HCEC 1CT (cell line): ENCODE measurements at regions not wholly inside any gene's neighbourhood (a gene's known extent, or its start where the extent isn't known, plus 50 kb on each side); places are given as distances from the start of the nearest gene placed in this dataset.
A peak's percentile ranks its signal among the peaks of the same experiment; 100 is the strongest.

Experiments used
- DNase-seq: peaks from one replicate; pipeline ENCODE4 v3.0.0-alpha.2; 2017

- no peak for DNase-seq
Measured at GRCh38 chr4:180710628-180711337, 1532.4 kb upstream of the TENM3 start.

- DNase-seq, result no peak
Measured at GRCh38 chr4:180717451-180718033, 1525.7 kb upstream of the TENM3 start.

- no peak for DNase-seq
Measured at GRCh38 chr4:180721356-180721755, 1521.8 kb upstream of the TENM3 start.

GRCh38 chr4:180726611-180727010, 1516.6 kb upstream of the TENM3 start:
- no peak for DNase-seq

GRCh38 chr4:180727478-180727877, 1515.7 kb upstream of the TENM3 start:
- no peak for DNase-seq

GRCh38 chr4:180734753-180735432, 1508.3 kb upstream of the TENM3 start:
- DNase-seq, result no peak

GRCh38 chr4:180741703-180742102, 1501.5 kb upstream of the TENM3 start:
- DNase-seq, result no peak

GRCh38 chr4:180745019-180745418, 1498.2 kb upstream of the TENM3 start:
- DNase-seq, result no peak

GRCh38 chr4:180751009-180751408, 1492.2 kb upstream of the TENM3 start:
- DNase-seq, result no peak

- DNase-seq, result no peak
Measured at GRCh38 chr4:180757927-180758326, 1485.3 kb upstream of the TENM3 start.

GRCh38 chr4:180766045-180766444, 1477.2 kb upstream of the TENM3 start:
- DNase-seq, result no peak

GRCh38 chr4:180766944-180767729, 1476.1 kb upstream of the TENM3 start:
- no peak for DNase-seq

GRCh38 chr4:180768610-180769009, 1474.6 kb upstream of the TENM3 start:
- DNase-seq, result no peak

- no peak for DNase-seq
Measured at GRCh38 chr4:180769791-180770190, 1473.4 kb upstream of the TENM3 start.

GRCh38 chr4:180770265-180770664, 1472.9 kb upstream of the TENM3 start:
- no peak for DNase-seq

GRCh38 chr4:180784940-180785339, 1458.3 kb upstream of the TENM3 start:
- DNase-seq, result no peak

GRCh38 chr4:180788729-180789128, 1454.5 kb upstream of the TENM3 start:
- no peak for DNase-seq

- no peak for DNase-seq
Measured at GRCh38 chr4:180789929-180790328, 1453.3 kb upstream of the TENM3 start.

- no peak for DNase-seq
Measured at GRCh38 chr4:180790471-180790870, 1452.7 kb upstream of the TENM3 start.

- DNase-seq, result no peak
Measured at GRCh38 chr4:180792541-180792940, 1450.7 kb upstream of the TENM3 start.

- DNase-seq, result no peak
Measured at GRCh38 chr4:180794333-180794732, 1448.9 kb upstream of the TENM3 start.

GRCh38 chr4:180798036-180798577, 1445.1 kb upstream of the TENM3 start:
- no peak for DNase-seq

- DNase-seq, result peak; percentile 0
Measured at GRCh38 chr4:180799798-180800197, 1443.4 kb upstream of the TENM3 start.
